ENCODE measurements at regions not wholly inside any gene's neighbourhood (a gene's known extent, or its start where the extent isn't known, plus 50 kb on each side); places are given as distances from the start of the nearest gene placed in this dataset.
A peak's percentile ranks its signal among the peaks of the same experiment; 100 is the strongest.
"Not testable (repeated sequence)": the region's sequence is repeated elsewhere in the genome, so short reads cannot be mapped to it uniquely, and the experiment has no call there.

DNA sequence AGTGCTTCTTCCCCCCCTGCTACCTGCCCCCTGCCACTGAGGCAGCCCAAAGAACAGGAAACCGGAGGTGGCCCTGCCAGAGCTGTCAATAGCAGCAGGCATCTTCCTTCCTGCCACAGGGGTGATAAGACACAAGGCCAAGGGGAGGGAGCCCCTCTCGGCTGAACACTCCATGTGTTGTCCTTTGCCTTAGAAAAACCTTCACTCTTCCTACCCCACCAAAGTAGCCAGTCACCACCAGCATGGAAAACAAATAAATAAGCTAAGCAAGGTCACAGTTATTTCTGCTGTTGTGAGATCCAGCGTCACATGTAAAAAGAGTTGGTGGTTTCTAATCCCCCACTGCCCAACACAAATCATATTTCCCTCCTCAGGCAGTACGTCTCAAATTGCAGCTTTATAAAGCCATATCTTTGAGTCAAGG is 104.8 kb upstream of the DPT start:
- Mint-ChIP-seq H3K4me3 (no peak overlapping the region), H3K4me1 (peaks cover 8% of the 10 kb centered on the region), H3K36me3 (ENCODE audit: low read depth) (no peaks in the 10 kb centered on the region), H3K27ac (no peak overlapping the region), H3K27me3 (peaks cover 9% of the 10 kb centered on the region), H3K9me3 (no peaks in the 10 kb centered on the region)
- DNase-seq, result peak; percentile 53
- intact Hi-C loops (cut with micrococcal nuclease), result no loop called here

DNA sequence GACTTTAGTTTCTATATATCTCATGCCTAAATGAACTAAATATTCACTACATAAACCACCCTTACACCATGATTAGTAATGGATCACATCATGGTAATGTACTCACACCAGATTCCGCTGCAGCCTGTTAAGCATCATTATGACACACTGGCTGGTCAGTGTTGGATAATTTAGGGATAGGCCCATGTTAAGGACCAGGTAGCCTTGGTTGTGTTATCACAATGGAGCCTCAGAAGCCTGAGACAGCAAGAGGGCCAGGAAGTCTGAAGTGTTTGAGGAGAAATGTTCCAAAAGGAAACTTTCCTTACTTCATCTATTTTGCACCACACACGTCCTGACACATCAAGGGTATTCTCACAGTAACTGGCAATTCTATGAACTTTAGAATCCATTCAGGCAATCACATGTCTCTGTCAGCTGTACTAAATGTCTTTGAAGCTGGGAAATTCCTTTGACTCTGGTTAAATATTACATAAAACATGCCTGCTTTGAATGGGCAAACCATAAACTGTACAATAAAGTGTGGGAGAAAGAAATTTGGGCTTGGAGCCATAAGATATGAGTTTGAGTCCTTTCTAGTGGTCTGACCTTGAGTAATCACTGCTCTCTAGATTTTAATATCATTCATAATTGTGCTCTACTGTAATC is 105.3 kb upstream of the DPT start:
- Mint-ChIP-seq H3K4me3 (no peak overlapping the region), H3K4me1 (peaks cover 8% of the 10 kb centered on the region), H3K27ac (no peak overlapping the region), H3K36me3 (ENCODE audit: low read depth) (no peaks in the 10 kb centered on the region), H3K27me3 (peaks cover 8% of the 10 kb centered on the region), H3K9me3 (no peaks in the 10 kb centered on the region)
- peak; percentile 35 for DNase-seq
- intact Hi-C loops (cut with micrococcal nuclease), result no loop called here

DNA sequence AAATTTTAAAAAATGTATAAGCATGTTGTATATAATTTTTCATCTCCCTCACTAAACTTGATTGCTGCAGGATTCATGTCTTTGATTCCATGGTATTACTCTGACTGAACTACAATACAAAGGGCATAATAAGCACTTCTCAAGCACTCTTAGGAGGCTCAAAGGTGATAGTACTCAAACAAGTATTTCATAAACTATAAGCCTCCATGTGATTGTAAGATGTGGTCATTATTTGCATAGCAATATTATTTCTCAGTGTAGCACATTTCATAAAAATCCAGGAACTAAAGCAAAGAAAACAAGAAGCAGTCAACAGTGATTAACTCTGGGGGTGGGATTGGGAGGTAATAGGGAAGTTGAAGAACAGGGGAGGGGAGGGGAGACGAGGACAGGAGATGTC is 106.2 kb upstream of the DPT start:
- intact Hi-C loops (cut with micrococcal nuclease), result no loop called here
- Mint-ChIP-seq H3K9me3 (no peaks in the 10 kb centered on the region), H3K27ac (no peak overlapping the region), H3K36me3 (ENCODE audit: low read depth) (no peaks in the 10 kb centered on the region), H3K4me3 (no peak overlapping the region), H3K27me3 (peaks cover 6% of the 10 kb centered on the region), H3K4me1 (peaks cover 8% of the 10 kb centered on the region)
- no peak for DNase-seq

DNA sequence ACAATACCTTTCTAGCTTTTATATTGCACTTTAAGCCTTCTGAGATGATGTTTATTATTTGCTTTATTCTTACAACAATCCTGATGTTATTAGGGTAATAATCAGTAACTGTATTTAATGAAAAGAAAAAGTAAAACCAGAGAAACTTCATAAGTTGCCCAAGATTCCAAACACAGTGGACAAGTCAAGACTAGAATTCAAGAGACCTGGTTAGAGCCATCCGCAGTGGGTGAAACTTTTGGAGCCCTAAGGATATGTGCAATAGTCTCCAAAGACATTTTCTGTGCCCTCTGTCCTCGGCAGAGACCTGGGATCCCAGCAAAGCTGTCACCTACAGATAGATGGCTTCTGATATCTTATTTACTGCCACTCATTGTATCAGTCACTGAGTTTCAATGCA is 106.8 kb upstream of the DPT start:
- Mint-ChIP-seq H3K4me3 (no peak overlapping the region), H3K27me3 (peaks cover 6% of the 10 kb centered on the region), H3K27ac (no peak overlapping the region)

GRCh38 chr1:168836469-168836868 is 107.5 kb upstream of the DPT start:
- Mint-ChIP-seq H3K27me3 (peaks cover 5% of the 10 kb centered on the region), H3K27ac (no peak overlapping the region), H3K4me1 (peaks cover 8% of the 10 kb centered on the region), H3K36me3 (ENCODE audit: low read depth) (no peaks in the 10 kb centered on the region), H3K4me3 (no peak overlapping the region), H3K9me3 (no peaks in the 10 kb centered on the region)
- DNase-seq, result no peak
- intact Hi-C loops (cut with micrococcal nuclease), result no loop called here

More for the DNA sequence above, 106.8 kb upstream of the DPT start:
- Mint-ChIP-seq H3K4me1 (peaks cover 8% of the 10 kb centered on the region), H3K36me3 (ENCODE audit: low read depth) (no peaks in the 10 kb centered on the region), H3K9me3 (no peaks in the 10 kb centered on the region)
- intact Hi-C loops (cut with micrococcal nuclease), result no loop called here
- DNase-seq, result no peak

DNA sequence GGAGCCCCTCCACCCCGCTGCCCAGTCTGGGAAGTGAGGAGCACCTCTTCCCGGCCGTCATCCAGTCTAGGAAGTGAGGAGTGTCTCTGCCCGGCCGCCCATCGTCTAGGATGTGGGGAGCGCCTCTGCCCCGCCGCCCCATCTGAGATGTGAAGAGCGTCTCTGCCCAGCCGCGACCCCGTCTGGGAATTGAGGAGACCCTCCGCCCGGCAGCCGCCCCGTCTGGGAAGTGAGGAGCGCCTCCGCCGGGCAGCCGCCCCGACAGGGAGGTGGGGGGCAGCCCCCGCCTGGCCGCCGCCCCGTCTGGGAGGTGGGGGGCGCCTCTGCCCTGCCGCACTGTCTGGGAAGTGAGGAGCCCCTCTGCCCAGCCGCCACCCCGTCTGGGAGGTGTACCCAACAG is 108.2 kb upstream of the DPT start:
- DNase-seq, result peak; percentile 11
- H3K27ac Mint-ChIP-seq; intact Hi-C loops (cut with micrococcal nuclease); H3K36me3 Mint-ChIP-seq (ENCODE audit: low read depth); H3K27me3 Mint-ChIP-seq; H3K4me1 Mint-ChIP-seq; H3K4me3 Mint-ChIP-seq; H3K9me3 Mint-ChIP-seq: not testable (repeated sequence)

DNA sequence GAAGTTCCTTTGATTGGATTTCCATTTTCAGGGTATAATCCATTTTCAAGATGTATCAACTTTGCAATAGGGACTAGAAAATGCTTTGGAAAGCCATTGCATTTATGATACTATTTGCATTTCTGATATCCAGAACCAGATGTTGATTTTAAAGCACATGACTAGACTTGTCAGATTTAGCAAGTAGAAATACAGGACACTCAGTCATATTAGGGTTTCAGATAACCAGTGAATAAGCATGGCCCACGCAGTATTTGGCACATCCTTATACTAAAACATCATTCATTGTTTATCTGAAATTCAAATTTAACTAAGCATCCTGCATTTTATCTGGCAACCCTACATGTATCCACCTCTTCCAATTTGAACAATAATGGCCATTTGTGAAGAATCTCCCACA is 113.3 kb upstream of the DPT start:
- Mint-ChIP-seq H3K9me3 (no peaks in the 10 kb centered on the region), H3K4me1 (no peaks in the 10 kb centered on the region), H3K36me3 (ENCODE audit: low read depth) (no peaks in the 10 kb centered on the region), H3K27me3 (peaks cover 7% of the 10 kb centered on the region), H3K4me3 (no peak overlapping the region), H3K27ac (no peak overlapping the region)
- intact Hi-C loops (cut with micrococcal nuclease), result no loop called here
- no peak for DNase-seq

DNA sequence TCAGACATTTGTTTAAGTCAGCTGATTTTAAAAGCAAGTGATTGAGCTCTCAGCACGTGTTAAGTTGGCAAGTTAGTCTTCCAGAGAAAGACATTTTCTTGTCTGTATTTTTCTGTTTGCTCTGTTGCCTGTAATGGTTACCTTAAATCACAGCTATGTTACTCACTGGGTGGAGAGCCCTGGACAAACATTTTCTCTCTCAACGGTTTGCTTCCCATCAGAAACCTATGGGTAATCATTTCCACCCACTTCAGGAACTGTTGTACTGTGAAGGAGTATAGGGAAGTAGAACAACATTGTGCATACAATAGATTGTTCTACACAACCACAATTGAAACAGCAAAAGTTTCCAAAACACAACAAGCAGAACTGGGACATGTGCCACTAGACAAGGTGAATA is 113.9 kb upstream of the DPT start:
- intact Hi-C loops (cut with micrococcal nuclease), result no loop called here
- peaks cover 7% of the 10 kb centered on the region for H3K27me3 Mint-ChIP-seq
- no peak overlapping the region for H3K4me3 Mint-ChIP-seq
- no peaks in the 10 kb centered on the region for H3K36me3 Mint-ChIP-seq (ENCODE audit: low read depth)
- H3K27ac Mint-ChIP-seq, result no peak overlapping the region
- DNase-seq, result no peak
- no peaks in the 10 kb centered on the region for H3K9me3 Mint-ChIP-seq
- H3K4me1 Mint-ChIP-seq, result no peaks in the 10 kb centered on the region

GRCh38 chr1:168843401-168843800 is 114.4 kb upstream of the DPT start:
- DNase-seq, result no peak
- no peaks in the 10 kb centered on the region for H3K36me3 Mint-ChIP-seq (ENCODE audit: low read depth)
- peaks cover 8% of the 10 kb centered on the region for H3K27me3 Mint-ChIP-seq
- H3K4me1 Mint-ChIP-seq, result no peaks in the 10 kb centered on the region
- H3K4me3 Mint-ChIP-seq, result no peak overlapping the region
- intact Hi-C loops (cut with micrococcal nuclease), result no loop called here
- H3K9me3 Mint-ChIP-seq, result no peaks in the 10 kb centered on the region
- no peak overlapping the region for H3K27ac Mint-ChIP-seq

DNA sequence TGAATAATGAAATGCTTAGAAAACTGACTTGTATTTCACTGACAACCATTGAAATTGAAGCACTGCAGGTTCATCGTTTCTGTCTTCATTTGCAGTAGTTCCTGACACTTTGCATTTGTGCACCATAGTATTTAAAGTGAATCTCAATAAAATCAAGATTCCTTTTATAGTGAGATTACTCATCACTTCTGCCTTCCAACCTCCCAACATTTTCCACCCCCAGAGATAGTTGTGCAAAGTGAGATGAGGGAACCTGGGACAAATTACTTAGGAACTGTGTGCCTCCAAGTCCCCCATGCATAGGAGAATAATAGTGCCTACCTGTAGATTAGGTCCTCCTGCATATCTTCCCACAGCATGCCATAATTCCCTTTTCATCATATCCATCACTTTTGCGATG is 114.9 kb upstream of the DPT start:
- Mint-ChIP-seq H3K27me3 (peaks cover 6% of the 10 kb centered on the region), H3K4me1 (no peaks in the 10 kb centered on the region), H3K36me3 (ENCODE audit: low read depth) (no peaks in the 10 kb centered on the region), H3K27ac (no peak overlapping the region), H3K4me3 (no peak overlapping the region), H3K9me3 (no peaks in the 10 kb centered on the region)
- DNase-seq, result no peak
- intact Hi-C loops (cut with micrococcal nuclease), result no loop called here

- Mint-ChIP-seq H3K9me3 (no peaks in the 10 kb centered on the region), H3K27me3 (peaks cover 10% of the 10 kb centered on the region), H3K4me3 (no peak overlapping the region), H3K36me3 (ENCODE audit: low read depth) (no peaks in the 10 kb centered on the region), H3K27ac (no peak overlapping the region), H3K4me1 (no peaks in the 10 kb centered on the region)
- intact Hi-C loops (cut with micrococcal nuclease), result no loop called here
- DNase-seq, result peak; percentile 4
These were observed 116.1 kb upstream of the DPT start for GRCh38 chr1:168845140-168845539.

GRCh38 chr1:168848051-168848450 is 119.0 kb upstream of the DPT start:
- intact Hi-C loops (cut with micrococcal nuclease), result no loop called here
- H3K27ac Mint-ChIP-seq, result no peak overlapping the region
- no peak overlapping the region for H3K4me3 Mint-ChIP-seq
- no peaks in the 10 kb centered on the region for H3K9me3 Mint-ChIP-seq
- DNase-seq, result no peak
- no peaks in the 10 kb centered on the region for H3K36me3 Mint-ChIP-seq (ENCODE audit: low read depth)
- no peaks in the 10 kb centered on the region for H3K4me1 Mint-ChIP-seq
- H3K27me3 Mint-ChIP-seq, result peaks cover 8% of the 10 kb centered on the region

DNA sequence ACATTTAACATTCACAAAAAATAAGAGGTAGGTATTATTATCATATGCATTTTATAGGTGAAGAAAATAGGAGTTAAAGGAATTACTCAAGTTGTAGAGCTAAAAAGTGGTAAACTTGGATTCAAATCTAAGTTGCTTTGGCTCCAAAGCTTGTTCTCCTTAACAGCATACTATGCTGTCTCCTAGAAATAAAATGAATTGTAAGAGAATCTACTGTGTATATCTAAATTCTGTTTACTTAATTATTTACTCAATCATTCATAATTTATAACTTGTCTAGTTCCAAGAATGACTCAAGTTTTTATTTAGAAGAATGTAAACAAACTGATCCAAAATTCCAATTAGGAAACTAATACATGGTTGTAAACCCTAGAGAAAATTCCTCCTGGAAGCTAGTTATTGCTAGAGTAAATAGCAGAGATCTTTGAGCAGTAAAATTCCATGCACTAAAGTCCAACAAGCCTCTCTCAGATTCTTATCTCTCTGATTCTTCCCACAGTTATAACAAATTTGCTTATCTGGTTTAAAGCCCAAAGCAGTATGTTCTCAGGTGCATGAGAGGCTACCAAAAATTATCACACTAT is 132.5 kb upstream of the DPT start:
- intact Hi-C loops (cut with micrococcal nuclease), result no loop called here
- H3K27me3 Mint-ChIP-seq, result peaks cover 6% of the 10 kb centered on the region
- H3K4me1 Mint-ChIP-seq, result no peaks in the 10 kb centered on the region
- no peaks in the 10 kb centered on the region for H3K36me3 Mint-ChIP-seq (ENCODE audit: low read depth)
- no peak overlapping the region for H3K4me3 Mint-ChIP-seq
- H3K9me3 Mint-ChIP-seq, result peaks cover 28% of the 10 kb centered on the region
- no peak for DNase-seq
- no peak overlapping the region for H3K27ac Mint-ChIP-seq

DNA sequence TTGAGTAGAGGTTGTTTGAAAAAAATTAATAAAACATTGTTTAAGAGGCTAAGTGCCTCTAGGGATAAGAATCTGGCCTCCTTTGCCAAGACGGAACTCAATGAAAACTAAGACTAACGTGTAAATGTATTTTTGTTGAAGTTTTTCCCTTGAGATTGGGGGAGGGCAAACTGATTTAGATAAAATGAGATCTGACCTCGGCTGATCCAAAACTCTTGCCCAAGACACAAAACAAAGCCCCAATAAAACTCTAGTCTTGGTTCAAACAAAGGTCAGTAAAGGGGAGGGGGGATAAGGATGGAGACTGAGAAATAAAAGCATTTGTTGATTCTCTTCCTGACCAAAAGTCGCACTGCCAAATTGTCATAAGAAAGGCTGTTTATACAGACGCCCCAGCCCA is 134.8 kb upstream of the DPT start:
- intact Hi-C loops (cut with micrococcal nuclease), result no loop called here

GRCh38 chr1:168864266-168864665 is 135.3 kb upstream of the DPT start:
- H3K4me3 Mint-ChIP-seq, result no peak overlapping the region
- H3K36me3 Mint-ChIP-seq (ENCODE audit: low read depth), result no peaks in the 10 kb centered on the region
- DNase-seq, result peak; percentile 8
- no peak overlapping the region for H3K27ac Mint-ChIP-seq
- H3K4me1 Mint-ChIP-seq, result peaks cover 4% of the 10 kb centered on the region
- peaks cover 29% of the 10 kb centered on the region for H3K9me3 Mint-ChIP-seq
- intact Hi-C loops (cut with micrococcal nuclease), result no loop called here
- peaks cover 8% of the 10 kb centered on the region for H3K27me3 Mint-ChIP-seq

More for the DNA sequence above, 134.8 kb upstream of the DPT start:
- H3K36me3 Mint-ChIP-seq (ENCODE audit: low read depth), result no peaks in the 10 kb centered on the region
- H3K4me1 Mint-ChIP-seq, result peaks cover 4% of the 10 kb centered on the region
- peak; percentile 6 for DNase-seq
- H3K27ac Mint-ChIP-seq, result no peak overlapping the region
- peaks cover 32% of the 10 kb centered on the region for H3K9me3 Mint-ChIP-seq
- no peak overlapping the region for H3K4me3 Mint-ChIP-seq
- H3K27me3 Mint-ChIP-seq, result peaks cover 8% of the 10 kb centered on the region

Measured in activated CD4-positive, alpha-beta T cell treated with anti-CD3 and anti-CD28 coated beads, Interleukin-2, amount 10 ng/mL, durations not matched to agents 24 days and 14 days (primary cell).